PC-3 (cell line): ENCODE measurements at regions not wholly inside any gene's neighbourhood (a gene's known extent, or its start where the extent isn't known, plus 50 kb on each side); places are given as distances from the start of the nearest gene placed in this dataset.

Experiments used
- CTCF ChIP-seq: fragments of 300-600 bp; sonication (generic); conservative IDR thresholded peaks from 2 replicates; pipeline ENCODE4 v1.5.1; 2017; ENCODE audit warnings: antibody characterized with exemption, low read depth, mild to moderate bottlenecking, low read length
- EZH2 ChIP-seq: fragments of 300-600 bp; sonication (generic); IDR thresholded peaks from one replicate; pipeline ENCODE4 v1.6.1; 2017; ENCODE audit warnings: antibody characterized with exemption, mild to moderate bottlenecking, low read length; ENCODE audit not compliant: unreplicated experiment
- EZH2phosphoT487 ChIP-seq: fragments of 300-600 bp; sonication (generic); IDR thresholded peaks from 2 replicates; pipeline ENCODE4 v1.6.1; 2018; ENCODE audit warnings: mild to moderate bottlenecking, antibody characterized with exemption, low read length, borderline replicate concordance

GRCh38 chr12:53887881-53888280, 50.8 kb upstream of the HOXC13 start:
- TF ChIP-seq EZH2, result no peak
- TF ChIP-seq CTCF, result no peak
- no peak for TF ChIP-seq EZH2phosphoT487
